H1 (cell line): ENCODE measurements at regions not wholly inside any gene's neighbourhood (a gene's known extent, or its start where the extent isn't known, plus 50 kb on each side); places are given as distances from the start of the nearest gene placed in this dataset.

ENCODE experiments used
- CTCF ChIA-PET: fragments of 300-600 bp; sonication (Branson Sonifier 250); formaldehyde crosslinking; loops from one replicate; lab custom pipeline; 2021; ENCODE audit not compliant: partially characterized antibody; lab: Charles Lee
- POLR2A ChIA-PET: fragments of 300-600 bp; sonication (Branson Sonifier 250); formaldehyde crosslinking; loops from one replicate; lab custom pipeline; 2021; ENCODE audit warnings: inconsistent platforms; ENCODE audit not compliant: partially characterized antibody; lab: Charles Lee
- DNase-seq, 2 experiments: peaks; one replicate each; pipeline versions ENCODE4 v3.0.0 to v3.0.0-alpha.2; 2010 to 2022; ENCODE audit warnings: low spot score in 2 of 2, low read depth in 1 of 2, mixed read lengths in 1 of 2
- FAIRE-seq: peaks from 2 replicates; lab custom pipeline; 2011; peaks lifted over from hg19 to GRCh38; lab: Jason Lieb, UNC
- H2AFZ ChIP-seq: 2 replicates; pipeline ENCODE4 v1.8.1; 2012; ENCODE audit warnings: low read length, inconsistent platforms
- H2AK5ac ChIP-seq: 2 replicates; pipeline ENCODE4 v1.6.1; 2013; ENCODE audit warnings: low read depth, low read length
- H2BK120ac ChIP-seq: replicated peaks from 2 replicates; pipeline ENCODE3; 2013; ENCODE audit warnings: low read depth, low read length, inconsistent platforms
- H2BK12ac ChIP-seq: 2 replicates; pipeline ENCODE4 v1.6.1; 2013; ENCODE audit warnings: low read depth, low read length
- H2BK15ac ChIP-seq: 2 replicates; pipeline ENCODE4 v1.6.1; 2013; ENCODE audit warnings: low read length
- H2BK20ac ChIP-seq: 2 replicates; pipeline ENCODE4 v1.6.1; 2013; ENCODE audit warnings: low read length
- H2BK5ac ChIP-seq: 2 replicates; pipeline ENCODE4 v1.6.1; 2013; ENCODE audit warnings: low read depth, low read length
- H3K14ac ChIP-seq: 2 replicates; pipeline ENCODE4 v1.6.1; 2013; ENCODE audit warnings: inconsistent platforms; ENCODE audit not compliant: insufficient read length
- H3K18ac ChIP-seq: 2 replicates; pipeline ENCODE4 v1.6.1; 2013; ENCODE audit warnings: low read length; ENCODE audit errors: extremely low read depth
- H3K23ac ChIP-seq: 2 replicates; pipeline ENCODE4 v1.6.1; 2013; ENCODE audit warnings: inconsistent platforms; ENCODE audit not compliant: insufficient read length
- H3K23me2 ChIP-seq: 2 replicates; pipeline ENCODE4 v1.6.1; 2013; ENCODE audit warnings: low read depth, low read length
- H3K27ac ChIP-seq: 2 replicates; pipeline ENCODE4 v1.6.1; 2011; ENCODE audit warnings: low read depth, low read length, inconsistent platforms
- H3K27me3 ChIP-seq, 4 experiments: replicated peaks in 1 of 4; 1 replicate in 1 of 4; 2 replicates in 3 of 4; pipeline versions ENCODE4 v1.6.1 to v1.8.1; 2011 to 2013; ENCODE audit warnings: low read length in 3 of 4, mild to moderate bottlenecking in 3 of 4, inconsistent platforms in 2 of 4, mixed read lengths in 2 of 4, moderate library complexity in 1 of 4; ENCODE audit not compliant: control insufficient read depth in 3 of 4, insufficient read depth in 3 of 4; ENCODE audit errors: extremely low read depth in 1 of 4
- H3K36me3 ChIP-seq, 4 experiments: 2 replicates each; pipeline versions ENCODE4 v1.6.1 to v1.8.1; 2011 to 2013; ENCODE audit warnings: mild to moderate bottlenecking in 4 of 4, low read length in 3 of 4, moderate library complexity in 2 of 4, control low read depth in 1 of 4, inconsistent platforms in 1 of 4; ENCODE audit not compliant: insufficient read depth in 4 of 4, control insufficient read depth in 2 of 4
- H3K4ac ChIP-seq: replicated peaks from 2 replicates; pipeline ENCODE3; 2013; ENCODE audit warnings: low read length, low read depth, mixed read lengths, inconsistent platforms; ENCODE audit not compliant: insufficient read length
- H3K4me1 ChIP-seq, 4 experiments: replicated peaks in 1 of 4; 1 replicate in 1 of 4; 2 replicates in 3 of 4; pipeline versions ENCODE4 v1.6.1 to v1.8.1; 2011 to 2013; ENCODE audit warnings: low read length in 3 of 4, inconsistent platforms in 2 of 4, mixed read lengths in 1 of 4; ENCODE audit not compliant: insufficient read depth in 4 of 4, control insufficient read depth in 3 of 4
- H3K4me2 ChIP-seq, 2 experiments: 2 replicates each; pipeline versions ENCODE4 v1.6.1 to v1.8.1; 2011 to 2013; ENCODE audit warnings: low read depth in 2 of 2, low read length in 2 of 2, control low read depth in 1 of 2, inconsistent platforms in 1 of 2, mild to moderate bottlenecking in 1 of 2; ENCODE audit not compliant: insufficient read depth in 1 of 2
- H3K4me3 ChIP-seq, 4 experiments: fragments of 200-600, 300-600 bp in 1 of 4; sonication (generic), shearing (Covaris generic), sonication (Bioruptor Twin) in 1 of 4; 2 replicates each; pipeline versions ENCODE4 v1.5.1 to v1.8.1; 2011 to 2016; ENCODE audit warnings: low read length in 4 of 4, low read depth in 3 of 4, control low read depth in 2 of 4, inconsistent platforms in 2 of 4, mild to moderate bottlenecking in 2 of 4, mixed read lengths in 1 of 4, moderate library complexity in 1 of 4; ENCODE audit not compliant: insufficient read depth in 2 of 4; ENCODE audit errors: extremely low read depth in 1 of 4
- H3K56ac ChIP-seq: replicated peaks from 2 replicates; pipeline ENCODE3; 2013; ENCODE audit warnings: low read depth, mild to moderate bottlenecking, mixed read lengths, low read length, inconsistent platforms; ENCODE audit not compliant: insufficient read length
- H3K79me1 ChIP-seq: 2 replicates; pipeline ENCODE4 v1.6.1; 2013; ENCODE audit warnings: low read depth, low read length, control low read depth
- H3K79me2 ChIP-seq, 2 experiments: 2 replicates each; pipeline versions ENCODE4 v1.6.1 to v1.8.1; 2012 to 2013; ENCODE audit warnings: low read length in 2 of 2, mild to moderate bottlenecking in 2 of 2, inconsistent platforms in 1 of 2; ENCODE audit not compliant: insufficient read depth in 2 of 2, control insufficient read depth in 1 of 2
- H3K9ac ChIP-seq, 4 experiments: replicated peaks in 1 of 4; 1 replicate in 1 of 4; 2 replicates in 3 of 4; pipeline versions ENCODE4 v1.6.1 to v1.8.1; 2011 to 2013; ENCODE audit warnings: low read depth in 3 of 4, low read length in 3 of 4, control low read depth in 2 of 4, mild to moderate bottlenecking in 2 of 4, moderate library complexity in 2 of 4, inconsistent platforms in 1 of 4; ENCODE audit errors: extremely low read depth in 1 of 4
- H3K9me3 ChIP-seq, 2 experiments: 2 replicates each; pipeline versions ENCODE4 v1.6.1 to v1.8.1; 2012 to 2013; ENCODE audit warnings: mild to moderate bottlenecking in 2 of 2, moderate library complexity in 2 of 2, control low read depth in 1 of 2, inconsistent platforms in 1 of 2, low read depth in 1 of 2, low read length in 1 of 2, mixed read lengths in 1 of 2; ENCODE audit not compliant: insufficient read depth in 2 of 2
- H4K20me1 ChIP-seq, 2 experiments: replicated peaks in 1 of 2; 2 replicates each; pipeline versions ENCODE3 to v1.8.1; 2011 to 2013; ENCODE audit warnings: inconsistent platforms in 2 of 2, low read length in 2 of 2, mild to moderate bottlenecking in 1 of 2; ENCODE audit not compliant: insufficient read depth in 2 of 2, control insufficient read depth in 1 of 2
- H4K5ac ChIP-seq: 2 replicates; pipeline ENCODE4 v1.6.1; 2013; ENCODE audit warnings: low read length, low read depth, mixed read lengths, inconsistent platforms; ENCODE audit not compliant: insufficient read length
- H4K8ac ChIP-seq: 2 replicates; pipeline ENCODE4 v1.8.0; 2013; ENCODE audit warnings: mild to moderate bottlenecking, moderate library complexity, low read length, inconsistent platforms; ENCODE audit not compliant: insufficient read depth; ENCODE audit errors: extremely low read depth
- H4K91ac ChIP-seq: replicated peaks from 2 replicates; pipeline ENCODE3; 2013; ENCODE audit warnings: low read length, mixed read lengths, inconsistent platforms; ENCODE audit not compliant: insufficient read length
- ATF3 ChIP-seq: IDR thresholded peaks from 2 replicates; pipeline ENCODE4 v1.6.1; 2011; ENCODE audit warnings: low read depth, mild to moderate bottlenecking, low read length; ENCODE audit not compliant: insufficient read depth
- CREB1 ChIP-seq: IDR thresholded peaks from 2 replicates; pipeline ENCODE4 v1.6.1; 2012; ENCODE audit warnings: inconsistent platforms
- EGR1 ChIP-seq: IDR thresholded peaks from 2 replicates; pipeline ENCODE4 v1.6.1; 2011; ENCODE audit warnings: low read depth, low read length, borderline replicate concordance
- EZH2 ChIP-seq: fragments of 200-600 bp; sonication (generic); IDR thresholded peaks from 2 replicates; pipeline ENCODE4 v1.7.1; 2012; ENCODE audit warnings: low read depth, mild to moderate bottlenecking, moderate library complexity, low read length, inconsistent platforms; ENCODE audit not compliant: severe bottlenecking
- GABPA ChIP-seq: IDR thresholded peaks from 2 replicates; pipeline ENCODE4 v1.6.1; 2011; ENCODE audit warnings: mild to moderate bottlenecking, low read length, moderate library complexity, borderline replicate concordance; ENCODE audit not compliant: insufficient read depth
- HDAC2 ChIP-seq, 2 experiments: fragments of 300-600 bp in 1 of 2; sonication (generic) in 1 of 2; IDR thresholded peaks; 2 replicates each; pipeline ENCODE4 v1.6.1; 2011 to 2012; ENCODE audit warnings: low read depth in 2 of 2, low read length in 2 of 2, mild to moderate bottlenecking in 2 of 2, moderate library complexity in 2 of 2, borderline replicate concordance in 1 of 2, inconsistent platforms in 1 of 2
- MAX ChIP-seq: IDR thresholded peaks from 2 replicates; pipeline ENCODE4 v1.6.1; 2012; ENCODE audit warnings: inconsistent platforms
- NANOG ChIP-seq: IDR thresholded peaks from 2 replicates; pipeline ENCODE4 v1.6.1; 2011; ENCODE audit warnings: low read length, low read depth, mild to moderate bottlenecking, inconsistent platforms; ENCODE audit not compliant: insufficient read depth, poor library complexity, severe bottlenecking
- RBBP5 ChIP-seq: IDR thresholded peaks from 2 replicates; pipeline ENCODE4 v1.7.1; 2012; ENCODE audit warnings: low read depth, mild to moderate bottlenecking, inconsistent platforms, low read length, moderate library complexity, borderline replicate concordance
- RXRA ChIP-seq: IDR thresholded peaks from 2 replicates; pipeline ENCODE4 v1.6.1; 2011; ENCODE audit warnings: low read depth, mild to moderate bottlenecking, low read length, moderate library complexity; ENCODE audit not compliant: insufficient read depth
- TF ChIP-seq, protein P1 (sequence below), 3 experiments: IDR thresholded peaks; 1 replicate in 2 of 3; 2 replicates in 1 of 3; pipeline versions ENCODE4 v1.5.1 to v1.6.1; 2011; ENCODE audit warnings: low read length in 3 of 3, mild to moderate bottlenecking in 3 of 3, inconsistent platforms in 2 of 3, low read depth in 1 of 3, moderate library complexity in 1 of 3; ENCODE audit not compliant: insufficient read depth in 1 of 3; ENCODE audit errors: control extremely low read depth in 1 of 3

DNA sequence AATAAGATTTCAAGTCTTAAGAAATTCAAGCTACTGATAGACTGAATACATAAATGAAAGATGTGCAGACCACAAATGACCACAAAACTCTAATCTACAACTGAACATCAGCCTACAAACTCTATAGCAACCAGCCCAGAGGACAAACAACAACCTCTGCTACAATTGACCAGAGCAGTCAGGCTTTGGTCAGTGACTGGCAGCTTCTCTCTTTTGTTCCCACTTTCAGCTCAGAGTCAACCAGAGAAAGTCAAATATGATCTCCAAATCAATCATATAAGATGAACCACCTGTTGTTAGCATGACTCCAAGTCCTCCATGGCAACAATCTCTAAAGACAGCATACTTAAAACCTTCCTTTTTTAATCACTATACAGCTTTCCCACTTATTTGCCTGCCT lies 996.2 kb downstream of the SUCLG1 start:
- no peak overlapping the region for H3K4me2 ChIP-seq
- H3K27ac ChIP-seq: no peak overlapping the region
- H2BK15ac ChIP-seq: no peak overlapping the region
- no peaks in the 10 kb centered on the region for H3K9me3 ChIP-seq
- no peak overlapping the region for H4K5ac ChIP-seq
- H2BK5ac ChIP-seq: no peak overlapping the region
- no peak for DNase-seq
- H3K36me3 ChIP-seq: no peaks in the 10 kb centered on the region
- H3K18ac ChIP-seq: no peak overlapping the region
- H3K27me3 ChIP-seq: no peaks in the 10 kb centered on the region
- no peak overlapping the region for H2BK12ac ChIP-seq
- H4K91ac ChIP-seq: no peak overlapping the region
- H3K79me2 ChIP-seq: no peaks in the 10 kb centered on the region
- no peak overlapping the region for H3K14ac ChIP-seq
- H3K4me1 ChIP-seq: no peaks in the 10 kb centered on the region; a peak in 1 of 7 replicates
- no peaks in the 10 kb centered on the region for H4K20me1 ChIP-seq
- ChIA-PET POLR2A (no interaction called here), CTCF (no interaction called here)
- no peak overlapping the region for H4K8ac ChIP-seq
- H3K4me3 ChIP-seq: no peak overlapping the region
- no peak overlapping the region for H2BK120ac ChIP-seq
- H3K79me1 ChIP-seq: no peaks in the 10 kb centered on the region
- H2AFZ ChIP-seq: 0 out of 2 replicates have a peak overlapping the region, but pooled peaks have one; percentile 18
- no peak overlapping the region for H3K9ac ChIP-seq
- no peaks in the 10 kb centered on the region for H3K23me2 ChIP-seq
- no peak overlapping the region for H2AK5ac ChIP-seq
- H3K23ac ChIP-seq: no peak overlapping the region
- H3K4ac ChIP-seq: no peak overlapping the region
- no peak for FAIRE-seq
- no peak overlapping the region for H3K56ac ChIP-seq
- H2BK20ac ChIP-seq: no peak overlapping the region
- TF ChIP-seq MAX (no peak), EGR1 (no peak), RXRA (no peak), GABPA (no peak), RBBP5 (no peak), NANOG (no peak), HDAC2 (IDR thresholded peaks at IDR 0.05; ENCODE audit: borderline replicate concordance in 1 of 2, low read depth in 2 of 2, low read length in 2 of 2) (no peak), EZH2 (no peak), ATF3 (no peak), CREB1 (no peak)
- TF ChIP-seq, protein P1, sequence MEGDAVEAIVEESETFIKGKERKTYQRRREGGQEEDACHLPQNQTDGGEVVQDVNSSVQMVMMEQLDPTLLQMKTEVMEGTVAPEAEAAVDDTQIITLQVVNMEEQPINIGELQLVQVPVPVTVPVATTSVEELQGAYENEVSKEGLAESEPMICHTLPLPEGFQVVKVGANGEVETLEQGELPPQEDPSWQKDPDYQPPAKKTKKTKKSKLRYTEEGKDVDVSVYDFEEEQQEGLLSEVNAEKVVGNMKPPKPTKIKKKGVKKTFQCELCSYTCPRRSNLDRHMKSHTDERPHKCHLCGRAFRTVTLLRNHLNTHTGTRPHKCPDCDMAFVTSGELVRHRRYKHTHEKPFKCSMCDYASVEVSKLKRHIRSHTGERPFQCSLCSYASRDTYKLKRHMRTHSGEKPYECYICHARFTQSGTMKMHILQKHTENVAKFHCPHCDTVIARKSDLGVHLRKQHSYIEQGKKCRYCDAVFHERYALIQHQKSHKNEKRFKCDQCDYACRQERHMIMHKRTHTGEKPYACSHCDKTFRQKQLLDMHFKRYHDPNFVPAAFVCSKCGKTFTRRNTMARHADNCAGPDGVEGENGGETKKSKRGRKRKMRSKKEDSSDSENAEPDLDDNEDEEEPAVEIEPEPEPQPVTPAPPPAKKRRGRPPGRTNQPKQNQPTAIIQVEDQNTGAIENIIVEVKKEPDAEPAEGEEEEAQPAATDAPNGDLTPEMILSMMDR (IDR thresholded peaks at IDR 0.05; ENCODE audit: control extremely low read depth in 1 of 3, insufficient read depth in 1 of 3, low read depth in 1 of 3, low read length in 3 of 3): no peak
